ENCODE measurements at regions not wholly inside any gene's neighbourhood (a gene's known extent, or its start where the extent isn't known, plus 50 kb on each side); places are given as distances from the start of the nearest gene placed in this dataset.

DNA sequence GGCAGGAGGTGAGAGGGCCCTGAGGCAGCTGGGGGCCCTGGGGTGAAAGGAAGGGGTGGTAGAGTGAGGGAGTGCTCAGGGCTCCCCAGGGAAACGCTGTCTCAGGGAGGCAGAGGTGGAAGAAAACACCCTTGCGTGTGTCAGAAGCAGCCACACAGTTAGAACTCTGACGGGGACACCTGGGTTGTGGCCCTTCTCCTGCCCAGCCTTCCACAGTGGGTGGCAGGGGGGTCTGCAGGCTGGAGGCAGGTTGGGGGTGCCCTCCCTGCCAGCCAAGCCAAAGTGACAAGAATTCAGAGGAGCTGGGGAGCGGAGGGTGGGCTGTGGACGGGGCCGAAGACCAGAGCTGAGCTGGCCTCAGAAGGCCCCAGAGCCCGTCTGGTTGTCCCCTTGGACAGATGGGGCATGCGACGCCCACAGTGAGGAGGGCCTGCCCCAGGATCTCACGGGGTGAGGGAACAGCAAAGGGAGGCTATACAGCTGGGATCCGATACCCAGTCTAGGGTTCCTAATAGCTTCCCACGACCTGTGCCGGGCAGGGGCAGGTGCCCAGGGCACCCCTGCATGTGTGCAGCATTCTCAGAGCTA is 105.2 kb upstream of the ADRA2C start:
- Mint-ChIP-seq H3K27me3 (peaks cover 39 to 42% of the 10 kb centered on the region in 2 donors), H3K27ac (no peak overlapping the region), H3K4me3 (no peak overlapping the region), H3K9me3 (peaks cover 5% of the 10 kb centered on the region in 2 donors), H3K36me3 (peaks cover 0 to 3% of the 10 kb centered on the region in 2 donors), H3K4me1 (peaks cover 9 to 11% of the 10 kb centered on the region in 2 donors)
- ATAC-seq (replicated peaks) = no peak
- no peak for DNase-seq

DNA sequence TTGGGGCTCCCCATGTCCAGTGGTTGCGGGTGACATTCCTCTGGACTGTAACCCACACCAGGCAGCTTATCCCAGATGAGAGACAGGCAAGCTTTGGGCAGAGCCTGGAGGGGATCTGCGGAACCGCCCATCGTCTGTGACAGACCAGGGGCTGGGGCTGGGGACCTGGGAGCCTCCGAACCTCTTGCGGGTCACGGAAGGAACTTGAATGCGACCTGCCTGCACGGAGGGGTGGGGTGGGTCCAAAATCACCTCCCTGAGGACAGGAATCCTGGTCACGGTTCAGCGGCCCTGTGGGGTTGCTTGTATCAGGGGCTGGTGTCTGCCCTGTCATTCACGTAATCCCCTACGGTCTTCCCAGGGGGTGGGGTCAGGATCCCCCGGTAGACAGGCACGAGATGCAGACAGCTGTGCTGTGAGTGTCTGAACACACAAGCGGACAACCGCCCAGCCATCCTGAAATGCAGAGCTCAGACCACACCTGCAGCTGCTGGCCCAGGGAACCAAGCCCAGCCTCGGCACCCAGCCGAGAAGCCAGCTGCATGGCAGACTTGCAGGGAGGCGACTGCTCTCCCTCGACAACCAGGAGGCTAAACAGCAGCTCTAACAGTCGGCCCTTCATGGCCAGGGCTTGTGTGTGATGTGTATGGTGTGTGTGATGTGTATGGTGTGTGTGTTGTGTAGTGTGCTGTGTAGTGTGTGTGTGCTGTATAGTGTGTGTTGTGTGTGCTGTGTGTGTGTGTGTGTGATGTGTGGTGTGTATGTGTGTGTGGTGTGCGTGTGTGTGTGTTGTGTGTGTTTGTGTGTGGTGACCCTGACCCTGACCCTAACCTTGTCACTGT is 105.9 kb upstream of the ADRA2C start:
- H3K27ac Mint-ChIP-seq = no peak overlapping the region
- peaks cover 0 to 2% of the 10 kb centered on the region in 2 donors for H3K36me3 Mint-ChIP-seq
- peaks cover 2 to 4% of the 10 kb centered on the region in 2 donors for H3K4me1 Mint-ChIP-seq
- H3K9me3 Mint-ChIP-seq = no peaks in the 10 kb centered on the region
- ATAC-seq (replicated peaks) (no peak), DNase-seq (no peak)
- peaks cover 40 to 43% of the 10 kb centered on the region in 2 donors for H3K27me3 Mint-ChIP-seq
- no peak overlapping the region for H3K4me3 Mint-ChIP-seq

DNA sequence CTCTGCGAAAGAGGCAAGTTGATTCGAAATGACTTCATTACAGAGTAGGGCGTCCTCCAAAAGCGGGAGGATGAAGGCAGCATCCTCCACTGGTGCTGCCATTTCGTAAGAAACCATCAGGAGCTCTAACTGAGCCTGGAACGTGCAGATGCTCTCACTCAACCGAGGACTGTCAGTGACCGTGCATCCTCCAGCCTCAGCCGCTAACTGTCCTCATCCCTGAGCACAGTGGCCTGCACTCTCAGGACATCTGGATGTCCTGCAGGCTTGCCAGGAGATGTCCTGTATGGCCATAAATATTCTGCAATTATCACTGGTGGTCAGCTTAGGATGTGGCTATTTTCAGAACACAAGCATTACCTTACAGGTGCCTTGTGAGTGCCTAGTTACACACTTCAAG is 107.1 kb upstream of the ADRA2C start:
- Mint-ChIP-seq H3K27ac (no peak overlapping the region), H3K4me3 (no peak overlapping the region), H3K27me3 (peaks cover 37 to 45% of the 10 kb centered on the region in 2 donors), H3K36me3 (no peaks in the 10 kb centered on the region), H3K9me3 (no peaks in the 10 kb centered on the region), H3K4me1 (peaks cover 0 to 2% of the 10 kb centered on the region in 2 donors)
- DNase-seq (no peak), ATAC-seq (replicated peaks) (no peak)

DNA sequence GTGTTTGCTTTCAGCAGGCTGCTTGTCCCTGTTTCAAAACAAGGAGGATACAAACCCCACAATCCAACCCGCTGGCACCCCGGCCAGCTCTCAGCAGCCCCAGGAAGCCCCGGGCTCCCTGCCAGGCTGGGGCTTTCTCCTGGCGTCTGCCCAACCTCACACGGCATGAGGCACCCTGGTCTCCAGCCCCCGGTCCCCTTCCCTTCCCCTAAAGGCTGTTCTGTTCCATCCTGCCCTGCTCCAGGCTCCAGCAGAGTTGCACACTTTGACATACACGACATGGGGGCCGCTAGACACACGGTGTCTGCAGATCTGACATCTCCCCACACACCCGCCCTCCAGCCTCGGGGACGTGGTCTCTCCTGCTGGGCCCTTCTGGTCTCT is 107.7 kb upstream of the ADRA2C start:
- Mint-ChIP-seq H3K27ac (no peak overlapping the region), H3K4me1 (peaks cover 0 to 3% of the 10 kb centered on the region in 2 donors), H3K9me3 (no peaks in the 10 kb centered on the region), H3K36me3 (no peaks in the 10 kb centered on the region), H3K27me3 (peaks cover 43 to 49% of the 10 kb centered on the region in 2 donors), H3K4me3 (no peak overlapping the region)
- DNase-seq (no peak), ATAC-seq (replicated peaks) (no peak)

DNA sequence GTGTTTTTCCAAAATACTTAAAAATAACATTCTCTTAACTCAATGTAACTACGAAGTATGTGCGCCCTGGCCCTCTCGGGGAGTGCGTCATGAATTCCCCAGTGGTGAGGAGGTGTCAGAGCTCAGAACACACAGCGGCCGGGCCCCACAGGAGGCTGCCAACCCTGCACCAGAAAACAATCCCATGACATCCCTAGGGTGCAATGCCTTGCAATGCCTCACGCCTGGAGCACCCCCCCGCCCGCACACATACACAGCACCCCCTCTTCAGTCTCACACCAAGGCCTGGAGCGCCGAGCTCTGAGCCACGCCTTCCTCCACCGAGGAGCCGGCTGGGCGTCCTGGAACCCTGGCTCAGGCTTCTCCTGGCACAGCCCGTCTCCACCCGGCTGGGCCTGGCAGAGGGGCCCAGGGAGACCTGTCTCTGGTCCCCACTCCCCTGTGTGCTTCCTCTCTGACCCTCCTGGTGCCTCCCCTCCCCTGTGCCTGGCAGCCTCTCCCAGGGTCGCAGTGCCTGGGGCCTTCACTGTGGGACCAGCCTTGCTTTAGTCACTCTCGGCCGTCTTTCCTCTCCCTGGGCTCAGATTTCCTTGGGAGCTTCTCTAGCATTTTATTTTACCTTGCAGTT is 108.2 kb upstream of the ADRA2C start:
- Mint-ChIP-seq H3K4me3 (no peak overlapping the region), H3K4me1 (peaks cover 0 to 3% of the 10 kb centered on the region in 2 donors), H3K27ac (no peak overlapping the region), H3K9me3 (no peaks in the 10 kb centered on the region), H3K27me3 (peaks cover 44 to 50% of the 10 kb centered on the region in 2 donors), H3K36me3 (no peaks in the 10 kb centered on the region)
- no peak for ATAC-seq (replicated peaks)
- DNase-seq = no peak

DNA sequence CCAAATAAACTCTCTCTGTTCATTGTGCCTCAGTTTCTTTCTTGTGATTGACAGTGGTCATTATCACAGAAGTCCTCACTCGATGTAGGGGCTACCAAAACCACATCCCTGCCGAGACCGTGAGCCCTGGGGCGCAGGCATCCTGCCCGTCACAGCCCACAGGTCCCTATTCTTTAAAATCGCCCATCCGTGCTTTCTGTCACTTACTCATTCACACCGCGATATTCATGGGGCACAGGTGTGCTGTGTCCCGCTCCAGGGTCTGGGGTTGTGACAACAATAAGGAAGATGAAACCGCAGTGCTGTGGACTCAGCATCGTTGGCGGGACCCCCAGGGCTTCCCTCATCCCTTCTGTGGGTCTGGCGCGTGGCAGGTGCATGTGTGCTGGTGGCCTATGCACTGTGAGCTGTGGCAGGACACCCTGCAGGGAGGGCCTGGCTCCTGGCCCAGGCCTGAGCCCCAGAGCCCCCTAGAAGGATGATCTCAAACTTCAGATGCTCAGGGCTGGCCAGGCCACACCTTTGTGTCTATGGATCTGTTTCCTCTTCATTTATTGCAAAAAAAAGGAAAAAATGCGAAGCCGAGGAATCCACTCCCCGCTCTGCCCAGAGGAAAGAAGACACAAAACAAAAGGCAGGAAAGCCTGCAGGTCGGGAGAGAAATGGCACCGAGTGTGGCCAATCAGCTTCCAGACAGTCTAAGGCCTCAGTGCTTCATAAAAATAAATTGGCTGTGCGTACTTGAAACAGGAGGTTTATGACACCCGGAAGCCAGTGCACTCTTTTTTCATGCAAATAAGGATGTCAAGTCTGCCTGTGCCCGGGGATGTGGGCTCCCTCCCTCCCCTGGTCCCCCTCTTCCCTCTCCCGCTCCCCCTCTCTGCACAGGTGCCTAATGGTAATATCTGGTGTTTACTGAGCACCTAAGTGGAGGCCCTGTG is 109.5 kb upstream of the ADRA2C start:
- DNase-seq (no peak), ATAC-seq (replicated peaks) (no peak)
- Mint-ChIP-seq H3K27me3 (peaks cover 44 to 46% of the 10 kb centered on the region in 2 donors), H3K4me1 (peaks cover 0 to 3% of the 10 kb centered on the region in 2 donors), H3K27ac (no peak overlapping the region), H3K4me3 (no peak overlapping the region), H3K36me3 (no peaks in the 10 kb centered on the region), H3K9me3 (no peaks in the 10 kb centered on the region)

DNA sequence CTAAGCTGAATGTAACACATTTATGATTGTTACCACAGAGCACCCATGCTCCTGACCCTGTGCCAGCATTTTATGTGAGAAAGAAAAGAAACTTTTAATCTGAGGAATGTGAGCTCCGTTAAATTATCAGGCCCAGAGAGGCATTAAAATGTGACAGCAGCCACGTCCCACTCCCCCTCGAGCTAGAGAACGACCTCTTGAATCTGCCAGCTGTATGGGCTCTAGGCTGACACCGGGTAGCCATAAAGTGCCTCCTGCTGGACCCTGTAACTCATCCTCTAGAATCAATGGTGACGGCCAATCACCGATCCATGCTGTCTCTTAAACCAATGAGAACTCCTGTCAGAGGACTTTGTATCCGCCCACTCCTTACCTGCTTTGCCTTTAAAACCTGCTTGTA is 110.2 kb upstream of the ADRA2C start:
- Mint-ChIP-seq H3K27me3 (peaks cover 41 to 43% of the 10 kb centered on the region in 2 donors), H3K27ac (no peak overlapping the region), H3K4me3 (no peak overlapping the region), H3K9me3 (no peaks in the 10 kb centered on the region), H3K36me3 (no peaks in the 10 kb centered on the region), H3K4me1 (peaks cover 0 to 3% of the 10 kb centered on the region in 2 donors)
- DNase-seq (no peak), ATAC-seq (replicated peaks) (no peak)

DNA sequence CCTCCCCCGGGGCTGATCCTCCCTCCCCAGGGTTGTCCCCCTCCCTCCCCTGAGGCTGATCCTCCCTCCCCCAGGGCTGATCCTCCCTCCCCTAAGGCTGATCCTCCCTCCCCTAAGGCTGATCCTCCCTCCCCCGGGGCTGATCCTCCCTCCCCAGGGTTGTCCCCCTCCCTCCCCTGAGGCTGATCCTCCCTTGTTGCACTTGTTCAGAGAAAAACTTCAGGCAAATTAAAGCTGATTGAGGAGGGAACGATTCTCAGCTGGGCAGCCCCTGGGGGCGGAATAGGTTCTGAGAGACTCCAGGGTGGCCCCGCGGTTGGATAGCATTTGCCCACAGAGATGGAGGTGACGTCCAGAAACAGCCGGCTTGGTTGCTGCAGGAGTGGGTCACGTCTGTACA is 110.7 kb upstream of the ADRA2C start:
- DNase-seq (no peak), ATAC-seq (replicated peaks) (no peak)
- Mint-ChIP-seq H3K4me3 (no peak overlapping the region), H3K9me3 (no peaks in the 10 kb centered on the region), H3K4me1 (peaks cover 0 to 2% of the 10 kb centered on the region in 2 donors), H3K27me3 (peaks cover 37 to 39% of the 10 kb centered on the region in 2 donors), H3K27ac (no peak overlapping the region), H3K36me3 (no peaks in the 10 kb centered on the region)

DNA sequence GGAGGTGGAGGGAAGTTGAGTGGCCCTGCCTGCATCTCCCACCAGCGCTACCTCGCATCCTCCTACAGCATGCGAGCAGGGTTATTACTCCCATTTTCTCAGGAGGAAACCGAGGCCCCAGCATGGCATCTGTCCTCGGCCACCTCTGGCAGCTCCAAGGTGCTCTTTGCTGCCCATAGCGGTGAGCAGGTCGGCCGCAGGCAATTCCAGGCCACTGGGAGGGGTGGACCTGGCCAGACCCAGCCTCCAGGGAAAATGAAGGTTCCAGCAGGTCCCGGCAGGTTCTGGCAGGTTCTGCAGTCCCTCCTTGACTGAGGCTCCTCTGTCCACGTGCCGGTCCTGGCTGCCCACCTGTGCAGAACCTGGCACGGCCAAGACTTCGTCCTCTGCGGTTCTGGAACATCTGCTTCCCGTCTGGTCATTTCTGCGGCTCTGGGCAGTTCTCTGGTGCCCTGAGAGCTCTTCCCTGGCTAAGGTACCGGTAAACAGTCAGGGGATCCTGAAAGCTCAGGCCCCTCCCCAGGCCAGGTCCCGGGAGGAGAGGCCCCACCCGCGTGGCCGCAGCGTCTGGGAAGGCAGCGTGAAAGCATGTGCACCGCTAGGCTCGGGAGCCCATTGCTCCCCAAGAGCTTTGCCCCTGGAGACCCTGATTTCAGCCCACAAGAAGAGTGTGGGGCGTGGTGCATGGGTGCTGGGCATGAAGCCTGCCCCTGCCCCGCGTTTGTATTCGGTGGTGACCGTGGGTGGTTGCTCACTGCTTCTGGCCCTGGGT is 112.0 kb upstream of the ADRA2C start:
- H3K4me3 Mint-ChIP-seq = no peak overlapping the region
- H3K36me3 Mint-ChIP-seq = no peaks in the 10 kb centered on the region
- peaks cover 0 to 1% of the 10 kb centered on the region in 2 donors for H3K4me1 Mint-ChIP-seq
- H3K9me3 Mint-ChIP-seq = no peaks in the 10 kb centered on the region
- H3K27me3 Mint-ChIP-seq = peaks cover 30 to 34% of the 10 kb centered on the region in 2 donors
- ATAC-seq (replicated peaks) (no peak), DNase-seq (no peak)
- H3K27ac Mint-ChIP-seq = no peak overlapping the region

DNA sequence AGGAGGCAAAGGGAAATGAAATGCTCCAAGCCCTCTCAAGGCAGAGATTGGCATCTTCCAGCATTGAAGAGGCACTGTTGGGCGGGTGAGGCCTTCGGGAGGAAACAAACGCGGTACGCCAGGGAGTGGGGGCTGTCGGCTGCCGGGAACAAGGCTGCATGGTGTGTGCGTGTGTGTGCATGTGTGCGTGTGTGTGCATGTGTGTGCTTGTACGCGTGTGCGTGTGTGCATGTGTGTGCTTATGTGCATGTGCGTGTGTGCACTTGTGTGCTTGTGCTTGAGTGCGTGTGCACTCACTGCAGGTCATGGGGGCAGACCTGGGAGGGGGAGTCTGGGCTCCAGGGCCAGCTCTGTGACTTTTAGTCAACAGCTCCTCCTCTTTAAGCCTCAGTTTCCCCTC is 113.6 kb upstream of the ADRA2C start:
- Mint-ChIP-seq H3K36me3 (no peaks in the 10 kb centered on the region), H3K4me3 (no peak overlapping the region), H3K9me3 (no peaks in the 10 kb centered on the region), H3K27me3 (peaks cover 19 to 30% of the 10 kb centered on the region in 2 donors), H3K27ac (no peak overlapping the region), H3K4me1 (peaks cover 0 to 1% of the 10 kb centered on the region in 2 donors)
- ATAC-seq (replicated peaks) (no peak), DNase-seq (no peak)

DNA sequence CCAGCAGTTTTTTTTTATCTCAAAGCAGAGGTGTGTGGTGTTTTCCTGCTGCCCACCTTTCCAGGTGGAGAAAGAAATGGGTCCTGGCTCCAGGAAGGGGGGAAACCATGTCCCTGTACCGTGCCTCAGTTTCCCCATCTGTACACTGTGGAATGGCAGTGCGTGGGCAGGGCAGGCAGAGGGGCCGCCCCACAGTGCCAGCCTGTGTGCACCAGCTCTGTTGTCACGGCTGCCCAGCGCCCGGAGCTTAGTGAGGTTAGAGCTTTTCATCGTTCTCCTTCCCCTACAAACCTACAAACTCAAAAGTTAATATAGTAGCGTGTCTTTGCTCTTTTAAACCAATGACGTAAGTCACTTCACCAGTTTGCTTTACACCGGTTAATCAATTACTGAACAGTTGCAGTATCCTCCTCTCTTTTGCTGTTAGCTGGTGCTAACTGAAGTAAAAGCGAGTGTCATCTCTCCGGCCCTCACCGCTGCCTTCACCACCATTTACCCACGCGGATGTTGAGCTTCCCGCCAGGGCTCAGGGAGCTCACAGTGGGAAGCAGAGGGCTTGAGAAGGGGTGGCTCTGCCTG is 114.8 kb upstream of the ADRA2C start:
- H3K4me1 Mint-ChIP-seq = peaks cover 0 to 1% of the 10 kb centered on the region in 2 donors
- no peaks in the 10 kb centered on the region for H3K36me3 Mint-ChIP-seq
- no peak for ATAC-seq (replicated peaks)
- H3K27me3 Mint-ChIP-seq = peaks cover 14 to 26% of the 10 kb centered on the region in 2 donors
- no peaks in the 10 kb centered on the region for H3K9me3 Mint-ChIP-seq
- H3K27ac Mint-ChIP-seq = no peak overlapping the region
- H3K4me3 Mint-ChIP-seq = no peak overlapping the region
- DNase-seq = no peak

DNA sequence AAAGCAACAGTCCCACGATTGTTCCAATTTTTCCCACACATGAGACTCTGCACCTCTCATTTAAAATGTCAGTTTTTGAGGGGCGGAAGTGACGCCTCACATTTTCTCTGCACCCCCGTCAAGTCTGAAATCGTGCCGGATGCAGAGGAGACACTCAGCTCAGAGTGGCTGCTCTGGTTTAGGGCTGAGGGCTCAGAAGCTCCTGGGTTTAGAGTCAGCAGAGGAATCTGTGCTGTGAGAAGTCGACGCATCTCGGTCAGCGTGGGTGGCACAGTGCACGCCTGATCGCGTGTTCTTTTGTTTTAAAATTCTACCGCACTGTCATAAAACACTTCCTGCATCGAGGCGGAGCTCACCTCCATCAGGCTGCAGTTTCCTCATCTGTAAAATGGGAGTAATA is 116.7 kb upstream of the ADRA2C start:
- peaks cover 11 to 22% of the 10 kb centered on the region in 2 donors for H3K27me3 Mint-ChIP-seq
- no peak for ATAC-seq (replicated peaks)
- peaks cover 0 to 1% of the 10 kb centered on the region in 2 donors for H3K4me1 Mint-ChIP-seq

DNA sequence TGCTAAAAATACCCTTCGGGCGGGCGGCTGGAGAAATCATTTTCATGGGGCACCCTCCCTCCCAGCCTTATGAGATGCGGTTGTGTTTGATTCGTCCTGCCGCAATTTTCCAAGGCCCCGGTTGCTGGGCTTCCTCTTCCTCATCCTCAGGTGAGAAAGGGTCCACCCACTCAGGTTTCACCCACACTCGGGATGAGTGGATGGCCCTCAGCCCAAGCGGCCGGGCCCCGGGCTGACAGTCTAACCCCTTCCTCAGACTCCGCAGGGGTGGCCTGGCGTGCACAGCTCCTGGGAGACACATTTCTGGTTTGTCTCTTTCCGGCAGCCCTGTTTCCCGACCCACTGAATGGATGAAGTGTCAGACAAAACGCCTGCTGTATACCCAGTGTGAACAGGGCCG is 116.5 kb upstream of the LRPAP1 start:
- Mint-ChIP-seq H3K4me3 (no peak overlapping the region), H3K36me3 (no peaks in the 10 kb centered on the region), H3K9me3 (no peaks in the 10 kb centered on the region), H3K27ac (no peak overlapping the region), H3K4me1 (peaks cover 0 to 1% of the 10 kb centered on the region in 2 donors), H3K27me3 (peaks cover 13 to 25% of the 10 kb centered on the region in 2 donors)
- ATAC-seq (replicated peaks) = no peak
- DNase-seq = no peak

More for the DNA sequence above, 116.7 kb upstream of the ADRA2C start:
- no peak overlapping the region for H3K27ac Mint-ChIP-seq
- DNase-seq = no peak
- no peaks in the 10 kb centered on the region for H3K9me3 Mint-ChIP-seq
- H3K36me3 Mint-ChIP-seq = no peaks in the 10 kb centered on the region
- no peak overlapping the region for H3K4me3 Mint-ChIP-seq

Measured in stimulated activated naive B cell treated with anti-CD40 and anti-IgM and Interleukin-4, amounts not matched to agents 10 μg/mL and 1 μg/mL and 100 μg/mL, for 72 hours (primary cell).